T47D (cell line): ENCODE measurements at regions not wholly inside any gene's neighbourhood (a gene's known extent, or its start where the extent isn't known, plus 50 kb on each side); places are given as distances from the start of the nearest gene placed in this dataset.
"Not testable (repeated sequence)": the region's sequence is repeated elsewhere in the genome, so short reads cannot be mapped to it uniquely, and the experiment has no call there.

Experiments
- DNase-seq, 2 experiments: peaks; one replicate each; pipeline versions ENCODE4 v3.0.0 to v3.0.0-alpha.2; 2011 to 2012; ENCODE audit warnings: low read depth in 1 of 2, low spot score in 1 of 2
- JUND ChIP-seq: IDR thresholded peaks from 2 replicates; pipeline ENCODE4 v1.6.1; 2012; ENCODE audit warnings: low read depth
- in situ Hi-C: cut with HindIII; loops from 2 replicates; pipeline ENCODE4 v1.10.0; 2016; ENCODE audit warnings: low sequenced_read_pairs, low pct_unique_long_range_greater_than_20kb

DNA sequence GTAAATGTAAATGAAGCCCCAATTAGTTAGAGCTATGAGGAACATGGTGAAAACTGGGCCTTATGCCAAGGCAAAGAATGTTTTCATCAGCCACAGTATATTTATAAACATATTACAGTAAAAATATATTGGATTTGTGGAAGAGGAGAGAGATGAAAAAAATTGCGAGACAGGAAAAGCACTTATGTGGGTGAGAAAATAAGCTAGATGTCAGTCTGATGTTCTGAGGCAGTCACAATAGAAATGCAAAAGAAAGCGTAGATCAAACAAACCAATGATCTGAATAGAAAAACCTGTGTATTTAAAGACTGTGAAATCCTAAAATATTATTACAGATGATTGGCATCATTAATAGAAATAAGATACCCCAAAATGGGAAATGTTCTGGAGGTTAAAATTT, 1332.5 kb downstream of the SLITRK5 start:
- DNase-seq: no peak
- in situ Hi-C loops: no loop called here
- no peak for TF ChIP-seq JUND

DNA sequence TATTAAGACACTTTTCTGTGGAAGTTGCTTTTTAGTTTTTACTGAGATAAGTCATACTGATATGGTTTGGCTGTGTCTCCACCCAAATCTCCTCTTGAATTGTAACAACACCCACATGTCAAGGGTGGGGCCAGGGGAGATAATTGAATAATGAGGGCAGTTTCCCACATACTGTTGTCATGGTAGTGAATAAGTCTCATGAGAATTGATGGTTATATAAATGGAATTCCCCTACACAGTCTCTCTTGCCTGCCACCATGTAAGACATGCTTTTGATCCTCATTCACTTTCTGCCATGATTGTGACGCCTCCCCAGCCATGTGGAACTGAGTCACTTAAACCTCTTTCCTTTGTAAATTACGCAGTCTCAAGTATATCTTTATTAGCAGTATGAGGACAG, 1340.4 kb downstream of the SLITRK5 start:
- in situ Hi-C loops: no loop called here
- TF ChIP-seq JUND: no peak
- DNase-seq: no peak

DNA sequence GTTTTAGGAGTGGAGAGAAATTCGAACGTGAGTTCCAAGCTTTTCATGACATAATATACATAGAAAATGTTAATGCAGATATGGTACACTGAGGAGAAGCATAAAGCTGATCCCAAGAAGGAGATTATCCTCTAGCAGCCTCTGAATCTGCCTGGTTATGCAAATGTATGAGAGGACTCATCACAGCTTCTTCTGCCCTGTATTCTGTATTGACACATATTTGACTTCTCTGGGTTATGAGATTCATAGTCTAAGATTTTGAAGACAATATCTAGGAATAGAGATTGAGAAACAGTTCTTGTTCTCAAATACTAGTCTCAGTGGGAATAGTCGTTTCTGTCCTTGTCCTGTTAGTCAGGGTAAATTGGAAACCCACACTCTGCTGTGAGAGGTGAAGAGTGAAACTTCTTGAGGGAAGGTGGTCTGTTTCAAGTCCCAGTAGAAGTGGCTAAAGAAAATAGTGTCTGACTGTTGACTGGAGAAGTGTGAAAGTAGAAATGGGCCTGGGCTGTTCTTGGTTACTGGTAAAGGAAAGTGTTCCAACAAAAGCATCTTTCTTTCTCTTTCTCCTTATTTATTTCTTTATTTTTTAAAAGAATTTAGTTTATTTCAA, 1356.6 kb downstream of the SLITRK5 start:
- TF ChIP-seq JUND: no peak
- in situ Hi-C loops: no loop called here
- DNase-seq: no peak

DNA sequence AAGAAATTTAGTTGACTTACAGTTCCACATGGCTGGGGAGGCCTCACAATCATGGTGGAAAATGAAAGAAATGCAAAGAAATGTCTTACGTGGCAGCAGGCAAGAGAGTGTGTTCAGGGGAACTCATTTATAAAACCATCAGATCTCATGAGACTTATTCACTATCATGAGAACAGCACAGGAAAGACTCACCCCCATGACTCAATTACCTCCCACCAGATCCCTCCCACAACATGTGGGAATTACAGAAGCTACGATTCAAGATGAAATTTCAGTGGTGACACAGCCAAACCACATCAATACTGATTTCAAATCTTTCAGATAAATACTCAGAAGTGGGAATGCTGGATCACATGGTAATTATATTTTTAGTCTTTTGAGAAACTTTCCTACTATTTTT, 1357.9 kb downstream of the SLITRK5 start:
- in situ Hi-C loops: no loop called here
- no peak for DNase-seq

DNA sequence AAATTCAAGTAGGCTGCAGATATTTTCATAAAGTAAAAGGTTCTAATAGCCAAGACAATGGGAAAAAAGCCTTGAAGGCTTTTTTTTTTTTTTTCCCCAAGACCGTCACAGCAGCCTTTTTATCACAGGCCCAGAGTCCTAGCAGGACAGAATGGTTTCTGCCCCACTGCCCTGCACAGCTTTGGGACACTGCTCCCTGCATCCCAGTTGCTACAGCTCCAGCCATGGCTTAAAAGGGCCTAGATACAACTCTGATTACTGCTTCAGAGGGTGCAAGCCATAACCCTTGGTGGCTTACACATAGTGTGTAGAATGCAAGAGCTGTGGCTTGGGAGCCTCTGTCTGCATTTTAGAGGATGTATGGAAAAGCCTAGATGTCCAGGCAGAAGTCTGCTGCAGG, 1362.8 kb downstream of the SLITRK5 start:
- in situ Hi-C loops: no loop called here
- TF ChIP-seq JUND: no peak
- DNase-seq: no peak

More for the DNA sequence above, 1357.9 kb downstream of the SLITRK5 start:
- TF ChIP-seq JUND: no peak

DNA sequence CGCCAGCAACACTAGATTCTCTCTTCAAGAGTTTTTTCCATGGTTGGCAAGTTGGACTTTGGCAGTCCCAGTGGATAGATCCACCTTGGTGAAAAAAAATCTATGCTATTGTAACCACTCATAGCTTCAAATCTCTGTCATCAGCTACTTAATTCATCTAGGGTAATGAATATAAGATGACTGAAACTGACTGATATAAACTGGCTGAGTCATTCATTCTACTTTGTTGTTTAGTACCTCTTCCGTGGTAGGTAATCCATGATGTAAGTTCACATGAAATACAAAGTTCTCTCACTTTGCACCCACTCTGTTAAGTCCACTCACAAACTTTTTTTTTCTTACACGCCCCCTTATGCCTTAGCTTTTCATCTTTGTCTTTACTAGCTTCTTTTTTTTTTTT, 1381.5 kb downstream of the SLITRK5 start:
- DNase-seq: no peak
- TF ChIP-seq JUND: no peak
- in situ Hi-C loops: no loop called here

DNA sequence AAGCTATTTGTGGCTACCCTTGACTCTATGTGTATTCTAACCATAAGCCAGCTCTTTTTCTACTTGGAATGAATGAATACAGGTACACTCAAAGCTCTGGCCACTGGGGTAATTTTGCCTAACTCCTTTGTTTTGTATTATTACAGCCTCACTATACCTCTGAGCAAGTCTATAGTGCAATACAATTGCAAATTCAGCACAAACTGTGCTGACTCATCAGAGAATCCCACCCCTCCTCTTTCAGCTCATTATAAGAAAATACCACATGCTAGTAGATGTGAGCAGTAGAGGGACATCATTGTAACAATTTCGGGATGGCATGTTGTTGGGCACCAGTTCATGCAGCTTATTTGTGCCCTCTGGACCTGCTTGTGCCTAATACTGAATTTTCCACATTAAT, 1382.2 kb downstream of the SLITRK5 start:
- no peak for DNase-seq
- TF ChIP-seq JUND: no peak
- in situ Hi-C loops: no loop called here

DNA sequence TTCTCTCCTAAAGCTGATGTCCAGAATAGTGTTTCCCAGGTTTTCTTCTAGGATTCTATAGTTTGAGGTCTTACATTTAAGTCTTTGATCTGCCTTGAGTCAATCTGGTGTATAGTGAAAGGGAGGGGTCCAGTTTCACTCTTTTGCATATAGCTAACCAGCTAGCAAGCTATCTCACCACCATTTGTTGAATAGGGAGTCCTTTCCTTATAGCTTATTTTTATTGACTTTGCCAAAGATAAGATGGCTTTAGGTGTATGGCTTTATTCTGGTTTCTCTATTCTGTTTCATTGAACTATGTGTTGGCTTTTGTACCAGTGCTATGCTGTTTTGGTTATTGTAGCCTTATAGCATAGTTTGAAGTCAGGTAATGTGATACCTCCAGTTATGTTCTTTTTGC, 1386.1 kb downstream of the SLITRK5 start:
- DNase-seq: no peak
- in situ Hi-C loops: no loop called here
- no peak for TF ChIP-seq JUND

DNA sequence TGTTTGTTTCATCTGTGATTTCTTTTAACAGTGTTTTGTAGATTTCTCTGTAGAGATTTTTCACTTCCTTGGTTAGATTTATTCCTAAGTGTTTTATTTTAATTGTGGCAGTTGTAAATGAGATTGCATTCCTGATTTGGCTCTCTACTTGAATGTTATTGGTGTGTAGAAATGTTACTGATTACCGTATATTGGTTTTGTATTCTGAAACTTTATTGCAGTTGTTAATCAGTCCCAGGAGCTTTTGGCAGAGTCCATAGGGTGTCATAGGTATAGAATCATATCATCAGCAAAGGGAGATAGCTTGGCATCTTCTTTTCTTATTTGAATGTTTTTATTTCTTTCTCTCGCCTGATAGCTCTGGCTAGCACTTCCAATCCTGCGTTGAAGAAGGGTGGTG, 1386.7 kb downstream of the SLITRK5 start:
- in situ Hi-C loops: no loop called here
- DNase-seq: no peak
- no peak for TF ChIP-seq JUND

DNA sequence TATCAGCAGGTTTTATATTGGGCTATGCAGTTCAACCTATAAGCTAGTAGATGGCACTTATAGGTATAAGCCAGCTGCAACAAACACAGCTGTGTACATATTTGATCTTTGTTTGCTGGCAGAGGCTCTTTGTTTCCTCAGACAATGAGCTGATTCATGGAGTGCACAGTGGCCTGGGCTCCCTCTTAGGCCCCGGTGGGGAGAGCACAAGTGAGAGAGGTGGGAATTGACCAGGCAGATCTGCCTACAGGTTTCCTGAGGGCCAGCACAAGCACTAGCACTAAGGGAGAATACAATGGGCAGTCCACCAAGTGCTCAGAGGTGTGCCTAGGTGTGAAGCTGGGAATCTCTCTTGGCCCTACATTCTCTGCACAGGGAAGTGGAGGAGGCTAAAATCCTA, 1390.7 kb downstream of the SLITRK5 start:
- in situ Hi-C loops: no loop called here
- no peak for TF ChIP-seq JUND
- peak in 1 of 2 experiments; percentile 50 for DNase-seq

DNA sequence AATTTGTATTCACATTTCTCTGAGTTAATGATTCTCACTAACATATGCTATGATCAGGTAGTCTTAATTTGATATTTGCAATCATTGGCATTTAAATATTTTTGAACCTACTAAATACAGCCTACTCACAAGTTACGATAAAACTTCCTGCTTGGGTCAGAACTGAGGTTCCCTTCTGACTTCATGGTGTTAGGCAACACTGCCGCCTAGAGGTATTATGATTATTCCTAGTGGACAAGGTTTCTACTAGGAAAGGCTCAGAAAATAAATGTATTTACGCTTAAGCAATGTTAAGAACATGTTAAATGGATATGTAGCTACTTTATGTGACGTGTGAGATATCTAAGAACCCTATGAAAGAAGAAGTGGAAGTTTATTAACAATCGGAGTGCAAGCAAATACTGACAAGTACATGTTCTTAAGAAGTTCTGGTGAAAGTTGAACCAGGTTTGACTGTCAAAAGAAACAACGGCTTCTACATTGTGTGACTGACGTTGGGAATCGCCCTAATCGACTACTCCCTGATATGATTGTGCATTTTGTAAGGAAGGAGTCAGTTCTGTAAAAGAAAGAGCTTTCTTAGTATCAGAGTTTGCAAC, 1395.8 kb downstream of the SLITRK5 start:
- in situ Hi-C loops: no loop called here
- no peak for TF ChIP-seq JUND
- DNase-seq: peak; percentile 9 to 76

DNA sequence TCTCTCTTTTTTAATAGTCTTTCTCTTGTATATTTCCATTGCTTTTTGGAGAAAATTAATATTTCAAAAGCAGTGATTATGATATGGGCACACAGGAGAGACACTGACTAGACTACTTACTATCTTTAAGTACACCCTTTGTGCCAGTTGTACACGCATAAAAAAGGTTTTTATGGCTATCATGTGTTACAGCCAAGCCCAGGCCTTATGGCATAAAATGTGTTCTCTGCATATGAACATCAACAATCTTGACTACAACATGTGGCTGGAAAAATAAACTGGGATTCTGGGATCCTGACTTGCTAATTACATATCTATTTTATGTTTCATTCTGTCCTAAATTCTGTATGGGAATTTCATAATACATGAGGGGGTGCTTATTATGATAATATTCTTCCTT, 1401.8 kb downstream of the SLITRK5 start:
- DNase-seq: no peak
- in situ Hi-C loops: no loop called here
- TF ChIP-seq JUND: no peak

DNA sequence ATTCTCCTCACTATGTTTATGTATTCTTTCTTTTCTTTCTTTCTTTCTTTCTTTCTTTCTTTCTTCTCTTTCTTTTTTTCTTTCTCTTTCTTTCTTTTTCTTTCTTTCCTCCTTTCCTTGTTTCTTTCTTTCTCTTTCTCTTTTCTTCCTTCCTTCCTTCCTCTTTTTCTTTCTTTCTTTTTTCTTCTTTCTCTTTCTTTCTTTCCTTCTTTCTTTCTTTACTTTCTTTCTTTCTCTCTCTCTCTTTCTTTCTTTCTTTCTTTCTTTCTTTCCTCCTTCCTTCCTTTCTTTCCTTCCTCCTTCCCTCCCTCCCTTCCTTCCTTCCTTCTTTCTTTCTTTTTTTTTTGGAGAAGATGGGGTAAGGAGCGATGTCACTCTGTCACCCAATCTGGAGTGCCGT, 1405.5 kb downstream of the SLITRK5 start:
- DNase-seq: no peak
- TF ChIP-seq JUND: no peak
- in situ Hi-C loops: no loop called here

DNA sequence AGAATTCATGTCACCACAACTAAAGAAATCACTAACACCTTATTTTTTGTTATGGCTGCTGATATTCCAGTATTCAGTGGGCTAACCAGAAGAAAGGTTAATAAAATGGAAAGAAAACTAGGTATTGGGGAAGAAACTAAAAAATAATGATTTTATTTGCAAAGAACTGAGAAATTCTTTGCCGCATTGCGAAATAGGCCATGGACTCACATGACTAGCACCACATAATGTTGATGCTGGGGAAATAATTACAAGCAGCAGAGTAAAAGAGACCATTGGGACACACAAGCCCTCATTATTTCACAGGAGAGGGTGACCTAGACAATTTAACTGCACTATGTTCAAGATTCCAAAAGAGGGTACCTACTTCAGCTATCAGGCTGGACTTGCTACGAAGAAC, 1411.5 kb downstream of the SLITRK5 start:
- no peak for DNase-seq
- in situ Hi-C loops: no loop called here
- TF ChIP-seq JUND: no peak

DNA sequence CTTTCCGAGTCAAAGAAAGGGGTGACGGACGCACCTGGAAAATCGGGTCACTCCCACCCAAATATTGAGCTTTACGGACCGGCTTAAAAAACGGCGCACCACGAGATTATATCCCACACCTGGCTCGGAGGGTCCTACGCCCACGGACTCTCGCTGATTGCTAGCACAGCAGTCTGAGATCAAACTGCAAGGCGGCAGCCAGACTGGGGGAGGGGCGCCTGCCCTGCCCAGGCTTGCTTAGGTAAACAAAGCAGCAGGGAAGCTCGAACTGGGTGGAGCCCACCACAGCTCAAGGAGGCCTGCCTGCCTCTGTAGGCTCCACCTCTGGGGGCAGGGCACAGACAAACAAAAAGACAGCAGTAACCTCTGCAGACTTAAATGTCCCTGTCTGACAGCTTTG, 1416.9 kb downstream of the SLITRK5 start:
- DNase-seq, in situ Hi-C loops: not testable (repeated sequence)
